ENCODE measurements at regions not wholly inside any gene's neighbourhood (a gene's known extent, or its start where the extent isn't known, plus 50 kb on each side); places are given as distances from the start of the nearest gene placed in this dataset.
"Not testable (repeated sequence)": the region's sequence is repeated elsewhere in the genome, so short reads cannot be mapped to it uniquely, and the experiment has no call there.

DNA sequence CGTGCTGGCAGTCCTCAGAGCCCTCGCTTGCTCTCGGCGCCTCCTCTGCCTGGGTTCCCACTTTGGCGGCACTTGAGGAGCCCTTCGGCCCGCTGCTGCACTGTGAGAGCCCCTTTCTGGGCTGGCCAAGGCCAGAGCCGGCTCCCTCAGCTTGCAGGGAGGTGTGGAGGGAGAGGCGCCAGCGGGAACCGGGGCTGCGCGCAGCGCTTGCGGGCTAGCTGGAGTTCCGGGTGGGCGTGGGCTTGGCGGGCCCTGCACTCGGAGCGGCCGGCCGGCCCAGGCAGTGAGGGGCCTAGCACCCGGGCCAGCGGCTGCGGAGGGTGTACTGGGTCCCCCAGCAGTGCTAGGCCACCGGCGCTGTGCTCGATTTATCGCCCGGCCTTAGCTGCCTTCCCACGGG, 124.1 kb upstream of the NT5E start:
- not testable (repeated sequence) for H3K4me3 ChIP-seq (ENCODE audit: low read depth, low read length); H3K36me3 ChIP-seq (ENCODE audit: insufficient read depth, low read length); H3K79me2 ChIP-seq (ENCODE audit: control insufficient read depth, insufficient read depth, low read length, unreplicated experiment); H2AFZ ChIP-seq (ENCODE audit: low read length, unreplicated experiment); H3K27me3 ChIP-seq (ENCODE audit: insufficient read depth, low read length); H3K4me1 ChIP-seq (ENCODE audit: control insufficient read depth, insufficient read depth, low read length, unreplicated experiment); H3K27ac ChIP-seq (ENCODE audit: low read depth, low read length)

- no peak overlapping the region for H2AFZ ChIP-seq (ENCODE audit: low read length, unreplicated experiment)
- H3K36me3 ChIP-seq (ENCODE audit: insufficient read depth, low read length), result no peaks in the 10 kb centered on the region
- H3K4me3 ChIP-seq (ENCODE audit: low read depth, low read length), result no peak overlapping the region
- H3K27ac ChIP-seq (ENCODE audit: low read depth, low read length), result no peak overlapping the region
- no peaks in the 10 kb centered on the region for H3K79me2 ChIP-seq (ENCODE audit: control insufficient read depth, insufficient read depth, low read length, unreplicated experiment)
- no peaks in the 10 kb centered on the region for H3K27me3 ChIP-seq (ENCODE audit: insufficient read depth, low read length)
- H3K4me1 ChIP-seq (ENCODE audit: control insufficient read depth, insufficient read depth, low read length, unreplicated experiment), result no peaks in the 10 kb centered on the region
Observed at GRCh38 chr6:85323435-85324040, 126.3 kb upstream of the NT5E start.

DNA sequence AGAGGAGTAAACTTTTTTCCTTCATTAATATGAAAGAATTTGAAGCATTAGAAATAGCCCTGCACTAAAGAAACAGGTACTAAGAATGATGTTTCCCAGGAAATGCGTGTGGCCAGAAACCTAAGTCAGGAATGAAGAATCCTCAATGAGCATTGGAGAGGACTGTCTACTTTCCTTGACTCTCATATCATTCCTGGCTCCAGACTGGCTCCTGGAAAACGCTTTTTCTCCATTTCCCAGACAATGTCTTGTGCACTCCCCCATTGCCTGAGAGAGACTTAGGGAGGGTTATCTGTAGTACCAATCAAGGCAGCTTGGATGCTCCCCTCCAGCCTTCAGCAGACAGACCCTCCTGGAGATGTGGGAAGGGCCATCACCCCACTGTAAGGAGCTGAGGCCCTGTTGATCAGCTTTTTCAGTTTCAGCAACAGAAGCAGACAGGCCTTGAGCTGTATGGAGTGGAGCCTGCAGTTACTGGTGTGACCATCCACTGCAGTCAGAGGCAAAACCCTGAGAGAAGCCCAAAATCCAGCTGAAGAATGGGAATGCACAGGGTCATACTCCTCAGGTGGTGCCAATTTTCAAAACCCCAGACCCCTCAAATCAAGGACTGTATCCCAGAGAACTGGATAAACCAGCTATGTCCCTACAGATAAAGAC, 127.3 kb upstream of the NT5E start:
- H3K27me3 ChIP-seq (ENCODE audit: insufficient read depth, low read length), result no peaks in the 10 kb centered on the region
- no peaks in the 10 kb centered on the region for H3K36me3 ChIP-seq (ENCODE audit: insufficient read depth, low read length)
- no peaks in the 10 kb centered on the region for H3K4me1 ChIP-seq (ENCODE audit: control insufficient read depth, insufficient read depth, low read length, unreplicated experiment)
- H3K27ac ChIP-seq (ENCODE audit: low read depth, low read length), result no peak overlapping the region
- H3K79me2 ChIP-seq (ENCODE audit: control insufficient read depth, insufficient read depth, low read length, unreplicated experiment), result no peaks in the 10 kb centered on the region
- no peak overlapping the region for H3K4me3 ChIP-seq (ENCODE audit: low read depth, low read length)
- no peak overlapping the region for H2AFZ ChIP-seq (ENCODE audit: low read length, unreplicated experiment)

DNA sequence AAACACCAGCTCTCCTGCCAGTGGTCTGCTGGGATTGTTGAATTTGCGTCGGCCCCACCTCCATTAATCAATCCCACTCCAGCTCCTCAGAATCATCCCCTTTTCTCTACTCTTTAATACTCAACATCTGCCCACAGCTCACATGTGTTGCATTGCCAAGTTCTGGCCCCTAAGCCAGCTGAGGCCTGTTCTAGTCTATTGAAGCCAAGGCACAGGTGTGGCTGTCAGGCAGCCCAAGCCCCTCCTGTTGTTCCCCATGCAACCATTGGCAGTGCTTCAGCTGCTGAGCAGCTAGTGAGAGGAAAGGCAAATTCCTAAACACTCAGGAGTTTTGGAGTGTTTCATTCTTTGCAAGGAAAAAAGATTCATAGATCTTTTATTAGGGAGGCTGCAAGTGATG, 128.0 kb upstream of the NT5E start:
- Histone ChIP-seq H2AFZ (ENCODE audit: low read length, unreplicated experiment) (no peak overlapping the region), H3K4me3 (ENCODE audit: low read depth, low read length) (no peak overlapping the region), H3K27ac (ENCODE audit: low read depth, low read length) (no peak overlapping the region), H3K27me3 (ENCODE audit: insufficient read depth, low read length) (no peaks in the 10 kb centered on the region), H3K36me3 (ENCODE audit: insufficient read depth, low read length) (no peaks in the 10 kb centered on the region), H3K4me1 (ENCODE audit: control insufficient read depth, insufficient read depth, low read length, unreplicated experiment) (no peaks in the 10 kb centered on the region), H3K79me2 (ENCODE audit: control insufficient read depth, insufficient read depth, low read length, unreplicated experiment) (no peaks in the 10 kb centered on the region)

GRCh38 chr6:85314586-85314985, 135.3 kb upstream of the NT5E start:
- Histone ChIP-seq H3K36me3 (ENCODE audit: insufficient read depth, low read length) (no peaks in the 10 kb centered on the region), H3K4me1 (ENCODE audit: control insufficient read depth, insufficient read depth, low read length, unreplicated experiment) (no peaks in the 10 kb centered on the region), H3K4me3 (ENCODE audit: low read depth, low read length) (no peak overlapping the region), H3K79me2 (ENCODE audit: control insufficient read depth, insufficient read depth, low read length, unreplicated experiment) (no peaks in the 10 kb centered on the region), H3K27ac (ENCODE audit: low read depth, low read length) (no peak overlapping the region), H3K27me3 (ENCODE audit: insufficient read depth, low read length) (no peaks in the 10 kb centered on the region), H2AFZ (ENCODE audit: low read length, unreplicated experiment) (no peak overlapping the region)

DNA sequence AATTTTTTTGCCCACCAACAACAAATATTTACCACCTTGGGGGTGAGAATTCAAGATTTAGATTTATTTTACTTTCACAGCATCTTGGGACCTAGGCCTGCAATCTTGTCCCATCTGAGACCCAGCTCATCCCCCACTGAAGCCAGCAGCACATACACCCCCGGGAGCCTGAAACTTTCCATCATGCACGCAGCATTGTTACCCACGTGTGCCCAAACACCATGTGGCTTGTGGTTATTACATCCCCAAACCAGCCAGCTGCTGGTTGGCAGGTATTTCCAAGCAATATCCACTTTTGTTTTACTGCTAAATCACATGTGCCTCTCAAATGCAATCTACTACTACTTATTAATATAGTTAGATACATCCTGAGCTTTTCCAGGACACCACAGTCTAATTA, 149.3 kb upstream of the NT5E start:
- H2AFZ ChIP-seq (ENCODE audit: low read length, unreplicated experiment), result no peak overlapping the region
- no peak overlapping the region for H3K4me3 ChIP-seq (ENCODE audit: low read depth, low read length)
- no peaks in the 10 kb centered on the region for H3K4me1 ChIP-seq (ENCODE audit: control insufficient read depth, insufficient read depth, low read length, unreplicated experiment)
- no peak overlapping the region for H3K27ac ChIP-seq (ENCODE audit: low read depth, low read length)
- H3K27me3 ChIP-seq (ENCODE audit: insufficient read depth, low read length), result no peaks in the 10 kb centered on the region
- no peaks in the 10 kb centered on the region for H3K79me2 ChIP-seq (ENCODE audit: control insufficient read depth, insufficient read depth, low read length, unreplicated experiment)
- no peaks in the 10 kb centered on the region for H3K36me3 ChIP-seq (ENCODE audit: insufficient read depth, low read length)

DNA sequence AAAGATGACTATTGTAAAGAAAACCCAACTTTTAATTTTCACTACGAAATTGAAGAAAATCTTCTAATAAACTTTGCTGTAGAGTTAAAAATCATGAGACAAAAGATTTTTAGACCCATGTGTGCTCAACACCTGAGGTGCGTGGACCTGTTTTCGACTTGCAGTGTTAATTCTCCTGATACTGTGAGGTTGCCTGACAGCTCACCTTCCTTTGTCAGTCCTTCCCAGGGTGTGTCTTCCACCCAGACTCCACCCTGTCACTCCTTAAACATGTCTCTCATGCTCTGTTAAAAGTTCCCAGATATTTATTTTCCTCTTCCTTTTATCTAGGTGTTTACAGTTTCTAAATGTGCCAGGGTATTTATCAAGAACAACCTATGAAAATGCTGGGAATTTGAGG, 151.3 kb upstream of the NT5E start:
- Histone ChIP-seq H3K79me2 (ENCODE audit: control insufficient read depth, insufficient read depth, low read length, unreplicated experiment) (no peaks in the 10 kb centered on the region), H3K27me3 (ENCODE audit: insufficient read depth, low read length) (no peaks in the 10 kb centered on the region; the same call in 1 of the 2 replicates), H3K4me1 (ENCODE audit: control insufficient read depth, insufficient read depth, low read length, unreplicated experiment) (no peaks in the 10 kb centered on the region), H3K4me3 (ENCODE audit: low read depth, low read length) (no peak overlapping the region), H3K36me3 (ENCODE audit: insufficient read depth, low read length) (no peaks in the 10 kb centered on the region), H3K27ac (ENCODE audit: low read depth, low read length) (no peak overlapping the region), H2AFZ (ENCODE audit: low read length, unreplicated experiment) (no peak overlapping the region)

GRCh38 chr6:85291326-85291725, 158.6 kb upstream of the NT5E start:
- H3K4me3 ChIP-seq (ENCODE audit: low read depth, low read length), result no peak overlapping the region

GRCh38 chr6:85287654-85288053, 162.2 kb upstream of the NT5E start:
- H3K27ac ChIP-seq (ENCODE audit: low read depth, low read length), result no peak overlapping the region
- H2AFZ ChIP-seq (ENCODE audit: low read length, unreplicated experiment), result no peak overlapping the region
- no peaks in the 10 kb centered on the region for H3K27me3 ChIP-seq (ENCODE audit: insufficient read depth, low read length)
- H3K79me2 ChIP-seq (ENCODE audit: control insufficient read depth, insufficient read depth, low read length, unreplicated experiment), result no peaks in the 10 kb centered on the region
- no peaks in the 10 kb centered on the region for H3K4me1 ChIP-seq (ENCODE audit: control insufficient read depth, insufficient read depth, low read length, unreplicated experiment)
- H3K4me3 ChIP-seq (ENCODE audit: low read depth, low read length), result no peak overlapping the region
- no peaks in the 10 kb centered on the region for H3K36me3 ChIP-seq (ENCODE audit: insufficient read depth, low read length)

More at GRCh38 chr6:85291326-85291725, 158.6 kb upstream of the NT5E start:
- H3K79me2 ChIP-seq (ENCODE audit: control insufficient read depth, insufficient read depth, low read length, unreplicated experiment), result no peaks in the 10 kb centered on the region
- H2AFZ ChIP-seq (ENCODE audit: low read length, unreplicated experiment), result no peak overlapping the region
- no peaks in the 10 kb centered on the region for H3K4me1 ChIP-seq (ENCODE audit: control insufficient read depth, insufficient read depth, low read length, unreplicated experiment)
- H3K27me3 ChIP-seq (ENCODE audit: insufficient read depth, low read length), result no peaks in the 10 kb centered on the region; the same call in 1 of the 2 replicates
- no peaks in the 10 kb centered on the region for H3K36me3 ChIP-seq (ENCODE audit: insufficient read depth, low read length)
- H3K27ac ChIP-seq (ENCODE audit: low read depth, low read length), result no peak overlapping the region

GRCh38 chr6:85287158-85287557, 162.7 kb upstream of the NT5E start:
- Histone ChIP-seq H3K27ac (ENCODE audit: low read depth, low read length) (no peak overlapping the region), H3K27me3 (ENCODE audit: insufficient read depth, low read length) (no peaks in the 10 kb centered on the region), H2AFZ (ENCODE audit: low read length, unreplicated experiment) (no peak overlapping the region), H3K4me3 (ENCODE audit: low read depth, low read length) (no peak overlapping the region), H3K4me1 (ENCODE audit: control insufficient read depth, insufficient read depth, low read length, unreplicated experiment) (no peaks in the 10 kb centered on the region), H3K36me3 (ENCODE audit: insufficient read depth, low read length) (no peaks in the 10 kb centered on the region), H3K79me2 (ENCODE audit: control insufficient read depth, insufficient read depth, low read length, unreplicated experiment) (no peaks in the 10 kb centered on the region)

- not testable (repeated sequence) for H3K36me3 ChIP-seq (ENCODE audit: insufficient read depth, low read length); H3K79me2 ChIP-seq (ENCODE audit: control insufficient read depth, insufficient read depth, low read length, unreplicated experiment); H2AFZ ChIP-seq (ENCODE audit: low read length, unreplicated experiment); H3K27me3 ChIP-seq (ENCODE audit: insufficient read depth, low read length); H3K27ac ChIP-seq (ENCODE audit: low read depth, low read length); H3K4me1 ChIP-seq (ENCODE audit: control insufficient read depth, insufficient read depth, low read length, unreplicated experiment); H3K4me3 ChIP-seq (ENCODE audit: low read depth, low read length)
Observed at GRCh38 chr6:85286507-85286906, 163.4 kb upstream of the NT5E start.

Data from ACC112 (cell line).